ENCODE measurements at regions not wholly inside any gene's neighbourhood (a gene's known extent, or its start where the extent isn't known, plus 50 kb on each side); places are given as distances from the start of the nearest gene placed in this dataset.

DNA sequence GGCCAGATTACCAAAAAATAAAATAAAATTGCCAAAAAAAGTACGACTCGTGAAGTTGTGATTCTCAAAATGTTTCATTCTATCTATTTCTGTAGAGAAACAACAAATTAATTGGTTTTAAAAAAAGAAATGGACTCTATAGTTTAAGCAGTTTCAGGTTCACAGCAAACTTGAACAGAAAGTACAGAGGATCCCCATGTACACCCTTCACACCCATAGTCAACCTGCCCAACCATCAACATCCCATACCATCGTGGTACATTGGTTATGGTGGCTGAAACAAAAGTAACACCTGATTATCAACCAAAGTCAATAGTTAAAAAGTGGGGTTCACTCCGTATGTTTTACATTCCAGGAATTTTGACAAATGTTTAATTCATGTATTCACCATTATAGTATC lies 496.1 kb downstream of the ANKRD7 start:
- no peak for DNase-seq (ENCODE audit: low read depth in 1 of 2, low spot score in 1 of 2)
- Histone ChIP-seq H3K4me2 (no peak overlapping the region), H3K27ac (no peak overlapping the region), H3K9me3 (no peaks in the 10 kb centered on the region), H3K4me3 (no peak overlapping the region), H3K4me1 (no peaks in the 10 kb centered on the region)
- TF ChIP-seq HOXB13 (CRISPR knock-in tag; IDR thresholded peaks at IDR 0.05; ENCODE audit: low read depth) (no peak), JUN (IDR thresholded peaks at IDR 0.05) (no peak)
- ChIA-PET CTCF (no interaction called here), POLR2A (no interaction called here)
- FAIRE-seq = no peak
- ATAC-seq = no peak
- WGBS (ENCODE audit: missing lambda C conversion rate) = 3% methylated on average over 4 of the region's 4 CpGs

DNA sequence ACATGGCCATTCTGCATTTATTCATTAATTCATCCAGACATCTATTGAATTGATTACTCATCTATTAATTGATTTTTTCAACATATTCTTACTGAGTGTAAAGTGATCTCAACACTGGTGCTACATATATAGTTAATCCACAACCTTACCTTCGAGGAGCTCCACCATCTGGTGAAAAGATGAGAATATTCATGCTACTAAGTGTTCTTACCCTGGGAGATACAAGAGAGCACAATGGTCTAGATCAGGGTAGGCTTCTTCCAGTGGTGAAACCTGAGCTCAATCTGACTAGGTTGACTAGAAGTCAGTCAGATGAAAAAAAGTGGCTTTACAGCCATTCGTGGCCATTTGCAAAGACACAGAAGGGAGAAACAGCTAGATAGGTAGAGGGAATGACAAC lies 507.4 kb downstream of the ANKRD7 start:
- H3K4me1 ChIP-seq = no peaks in the 10 kb centered on the region
- DNase-seq (ENCODE audit: low read depth in 1 of 2, low spot score in 1 of 2) = peak in 1 of 2 experiments; percentile 3
- H3K4me3 ChIP-seq = no peak overlapping the region
- no peak for FAIRE-seq
- no peak overlapping the region for H3K4me2 ChIP-seq
- POLR2A ChIA-PET = no interaction called here
- H3K9me3 ChIP-seq = no peaks in the 10 kb centered on the region
- TF ChIP-seq CHD2 (IDR thresholded peaks at IDR 0.05; ENCODE audit: low read length, partially characterized antibody) (no peak), NR3C1 (IDR thresholded peaks at IDR 0.05) (no peak), EHF (CRISPR knock-in tag; IDR thresholded peaks at IDR 0.05) (no peak), FOXS1 (CRISPR knock-in tag; IDR thresholded peaks at IDR 0.05) (no peak), POLR2AphosphoS2 (conservative IDR thresholded peaks at IDR 0.05; ENCODE audit: low read length) (no peak), HEYL (CRISPR knock-in tag; IDR thresholded peaks at IDR 0.05) (no peak)
- TF ChIP-seq, protein P1, sequence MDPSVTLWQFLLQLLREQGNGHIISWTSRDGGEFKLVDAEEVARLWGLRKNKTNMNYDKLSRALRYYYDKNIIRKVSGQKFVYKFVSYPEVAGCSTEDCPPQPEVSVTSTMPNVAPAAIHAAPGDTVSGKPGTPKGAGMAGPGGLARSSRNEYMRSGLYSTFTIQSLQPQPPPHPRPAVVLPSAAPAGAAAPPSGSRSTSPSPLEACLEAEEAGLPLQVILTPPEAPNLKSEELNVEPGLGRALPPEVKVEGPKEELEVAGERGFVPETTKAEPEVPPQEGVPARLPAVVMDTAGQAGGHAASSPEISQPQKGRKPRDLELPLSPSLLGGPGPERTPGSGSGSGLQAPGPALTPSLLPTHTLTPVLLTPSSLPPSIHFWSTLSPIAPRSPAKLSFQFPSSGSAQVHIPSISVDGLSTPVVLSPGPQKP (IDR thresholded peaks at IDR 0.05; ENCODE audit: low read depth, low read length) = no peak
- TF ChIP-seq, protein P2, sequence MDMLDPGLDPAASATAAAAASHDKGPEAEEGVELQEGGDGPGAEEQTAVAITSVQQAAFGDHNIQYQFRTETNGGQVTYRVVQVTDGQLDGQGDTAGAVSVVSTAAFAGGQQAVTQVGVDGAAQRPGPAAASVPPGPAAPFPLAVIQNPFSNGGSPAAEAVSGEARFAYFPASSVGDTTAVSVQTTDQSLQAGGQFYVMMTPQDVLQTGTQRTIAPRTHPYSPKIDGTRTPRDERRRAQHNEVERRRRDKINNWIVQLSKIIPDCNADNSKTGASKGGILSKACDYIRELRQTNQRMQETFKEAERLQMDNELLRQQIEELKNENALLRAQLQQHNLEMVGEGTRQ (IDR thresholded peaks at IDR 0.05) = no peak
- no peak overlapping the region for H3K27ac ChIP-seq
- WGBS (ENCODE audit: missing lambda C conversion rate) = 0% methylated on average over 2 of the region's 2 CpGs
- ATAC-seq = no peak
- CTCF ChIA-PET = no interaction called here

DNA sequence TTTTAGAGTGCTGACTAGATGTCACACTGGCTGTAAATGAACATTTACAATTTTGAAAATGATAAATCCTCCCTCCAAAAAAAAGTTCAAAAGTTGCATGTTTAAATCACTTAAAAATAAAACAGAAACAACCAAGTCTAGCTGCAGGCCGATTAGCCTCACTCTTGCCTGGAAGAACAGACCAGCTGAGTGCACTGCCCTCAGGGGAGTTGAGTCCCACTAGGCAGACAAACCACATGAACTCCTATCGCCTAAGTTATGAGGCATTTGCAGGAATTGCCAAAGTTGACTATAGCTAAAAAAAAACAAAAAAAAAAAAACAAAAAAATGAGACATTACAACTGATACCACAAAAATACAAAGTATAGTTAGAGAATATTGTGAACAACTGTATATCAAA lies 510.0 kb downstream of the ANKRD7 start:
- ChIA-PET CTCF (no interaction called here), POLR2A (no interaction called here)
- ATAC-seq = no peak

DNA sequence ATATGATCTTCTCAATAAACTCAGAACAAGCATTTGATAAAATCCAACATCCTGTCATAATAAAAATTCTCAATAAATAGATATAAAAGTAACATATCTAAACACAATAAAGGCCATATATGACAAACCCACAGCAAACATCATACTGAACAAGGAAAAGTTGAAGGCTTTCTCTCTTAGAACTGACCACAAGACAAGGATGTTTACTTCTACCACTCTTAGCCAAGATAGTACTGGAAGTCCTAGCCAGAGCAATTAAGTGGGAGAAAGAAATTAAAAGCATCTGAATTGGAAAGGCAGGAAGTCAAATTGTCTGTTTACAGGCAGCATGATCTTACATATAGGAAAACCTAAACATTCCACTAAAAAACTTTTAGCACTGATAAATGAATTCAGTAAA lies 510.9 kb downstream of the ANKRD7 start:
- no peak for DNase-seq (ENCODE audit: low read depth in 1 of 2, low spot score in 1 of 2)
- no peaks in the 10 kb centered on the region for H3K9me3 ChIP-seq
- ChIA-PET CTCF (no interaction called here), POLR2A (no interaction called here)
- H3K4me2 ChIP-seq = no peak overlapping the region
- no peaks in the 10 kb centered on the region for H3K4me1 ChIP-seq
- FAIRE-seq = no peak
- ATAC-seq = no peak
- no peak overlapping the region for H3K27ac ChIP-seq
- no peak overlapping the region for H3K4me3 ChIP-seq
- TF ChIP-seq CBX2 (IDR thresholded peaks at IDR 0.05; ENCODE audit: borderline replicate concordance, low read depth) (no peak), MAFK (IDR thresholded peaks at IDR 0.05; ENCODE audit: partially characterized antibody) (no peak), TFCP2L1 (CRISPR knock-in tag; IDR thresholded peaks at IDR 0.05) (no peak), ZFP36 (IDR thresholded peaks at IDR 0.05; ENCODE audit: borderline replicate concordance, partially characterized antibody) (no peak), SREBF2 (IDR thresholded peaks at IDR 0.05) (no peak), ZC3H11A (IDR thresholded peaks at IDR 0.05) (no peak), RARB (CRISPR knock-in tag; IDR thresholded peaks at IDR 0.05) (no peak), HOXB5 (CRISPR knock-in tag; IDR thresholded peaks at IDR 0.05) (no peak)
- TF ChIP-seq, protein P1 (IDR thresholded peaks at IDR 0.05; ENCODE audit: low read depth, low read length) = no peak
- TF ChIP-seq, protein P3, sequence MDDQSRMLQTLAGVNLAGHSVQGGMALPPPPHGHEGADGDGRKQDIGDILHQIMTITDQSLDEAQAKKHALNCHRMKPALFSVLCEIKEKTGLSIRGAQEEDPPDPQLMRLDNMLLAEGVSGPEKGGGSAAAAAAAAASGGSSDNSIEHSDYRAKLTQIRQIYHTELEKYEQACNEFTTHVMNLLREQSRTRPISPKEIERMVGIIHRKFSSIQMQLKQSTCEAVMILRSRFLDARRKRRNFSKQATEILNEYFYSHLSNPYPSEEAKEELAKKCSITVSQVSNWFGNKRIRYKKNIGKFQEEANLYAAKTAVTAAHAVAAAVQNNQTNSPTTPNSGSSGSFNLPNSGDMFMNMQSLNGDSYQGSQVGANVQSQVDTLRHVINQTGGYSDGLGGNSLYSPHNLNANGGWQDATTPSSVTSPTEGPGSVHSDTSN (IDR thresholded peaks at IDR 0.05) = no peak
- TF ChIP-seq, protein P4, sequence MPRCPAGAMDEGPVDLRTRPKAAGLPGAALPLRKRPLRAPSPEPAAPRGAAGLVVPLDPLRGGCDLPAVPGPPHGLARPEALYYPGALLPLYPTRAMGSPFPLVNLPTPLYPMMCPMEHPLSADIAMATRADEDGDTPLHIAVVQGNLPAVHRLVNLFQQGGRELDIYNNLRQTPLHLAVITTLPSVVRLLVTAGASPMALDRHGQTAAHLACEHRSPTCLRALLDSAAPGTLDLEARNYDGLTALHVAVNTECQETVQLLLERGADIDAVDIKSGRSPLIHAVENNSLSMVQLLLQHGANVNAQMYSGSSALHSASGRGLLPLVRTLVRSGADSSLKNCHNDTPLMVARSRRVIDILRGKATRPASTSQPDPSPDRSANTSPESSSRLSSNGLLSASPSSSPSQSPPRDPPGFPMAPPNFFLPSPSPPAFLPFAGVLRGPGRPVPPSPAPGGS (IDR thresholded peaks at IDR 0.05) = no peak

More for the DNA sequence above, 510.0 kb downstream of the ANKRD7 start:
- Histone ChIP-seq H3K27ac (no peak overlapping the region), H3K9me3 (no peaks in the 10 kb centered on the region), H3K4me2 (no peak overlapping the region), H3K4me3 (no peak overlapping the region), H3K4me1 (no peaks in the 10 kb centered on the region)
- TF ChIP-seq ESRRA (IDR thresholded peaks at IDR 0.05; ENCODE audit: borderline replicate concordance, low read length) = no peak
- TF ChIP-seq NPAS2 (CRISPR knock-in tag; IDR thresholded peaks at IDR 0.05; ENCODE audit: borderline replicate concordance) = no peak
- TF ChIP-seq NFE2L2 (conservative IDR thresholded peaks at IDR 0.05; ENCODE audit: low read length) = no peak
- TF ChIP-seq, protein P4 (IDR thresholded peaks at IDR 0.05) = no peak
- no peak for TF ChIP-seq RCOR1 (IDR thresholded peaks at IDR 0.05; ENCODE audit: low read depth, low read length)
- TF ChIP-seq BHLHE40 (IDR thresholded peaks at IDR 0.05; ENCODE audit: low read depth, low read length) = no peak
- no peak for DNase-seq (ENCODE audit: low read depth in 1 of 2, low spot score in 1 of 2)
- no peak for FAIRE-seq
- 2% methylated on average over 2 of the region's 2 CpGs for WGBS (ENCODE audit: missing lambda C conversion rate)
